IPS-11a (cell line): ENCODE measurements at regions not wholly inside any gene's neighbourhood (a gene's known extent, or its start where the extent isn't known, plus 50 kb on each side); places are given as distances from the start of the nearest gene placed in this dataset.

Source experiments
- H3K4me3 ChIP-seq: one replicate; pipeline ENCODE4 v1.5.1; 2013; ENCODE audit warnings: low read depth, low read length, control low read depth

DNA sequence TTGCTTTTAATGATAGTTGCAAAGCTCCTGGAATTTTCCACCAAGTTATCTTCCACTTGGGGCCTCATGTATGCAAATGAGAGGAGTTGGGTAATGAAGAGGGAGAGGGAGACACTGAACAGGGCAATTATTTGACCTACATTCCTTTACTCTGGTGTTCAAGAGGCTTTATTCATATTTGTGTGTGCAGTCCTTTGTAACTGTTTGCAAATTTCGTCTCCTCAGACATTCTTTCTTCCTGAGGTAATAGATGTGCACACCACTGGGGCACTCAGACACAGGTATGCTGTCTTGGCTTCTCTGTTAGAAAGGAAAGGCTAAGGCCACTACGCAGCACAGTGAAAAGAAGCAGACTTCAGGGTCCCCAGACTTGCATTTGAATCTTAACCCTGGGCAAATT is 189.7 kb upstream of the IL12A start:
- no peak overlapping the region for H3K4me3 ChIP-seq

DNA sequence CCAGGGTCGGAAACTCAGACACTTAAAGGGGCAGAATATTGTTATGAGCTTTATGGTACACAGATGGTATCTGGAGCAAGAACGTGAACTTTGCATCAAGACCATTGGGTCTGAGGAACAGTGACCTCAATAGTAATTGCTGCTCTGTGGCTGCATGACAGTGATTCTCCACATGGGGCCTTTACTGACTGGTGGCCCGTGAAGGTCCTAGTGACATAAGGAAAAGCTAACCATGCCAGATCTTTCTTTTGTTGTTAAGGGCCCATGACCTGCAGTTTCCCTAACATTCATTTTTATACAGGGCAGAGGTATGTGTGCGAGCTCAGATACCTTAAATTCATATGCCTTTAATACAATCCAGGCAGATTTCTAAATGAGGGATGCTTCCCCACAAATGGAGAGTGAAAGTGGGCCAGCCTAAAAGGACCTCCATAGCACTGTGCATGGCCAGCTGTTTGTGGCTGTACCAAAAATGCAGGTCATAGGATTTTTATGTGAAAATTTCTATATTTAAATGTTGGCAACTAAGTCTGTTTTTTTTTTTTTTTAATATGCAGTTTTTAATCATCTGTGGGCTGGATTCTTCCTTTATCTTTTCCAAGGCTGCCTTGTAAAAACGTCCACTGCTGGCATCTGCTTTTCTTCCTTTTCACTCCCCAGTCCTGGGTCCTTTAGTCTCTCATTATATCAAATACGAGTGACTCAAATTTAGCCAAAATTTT is 188.0 kb upstream of the IL12A start:
- H3K4me3 ChIP-seq, result no peak overlapping the region

DNA sequence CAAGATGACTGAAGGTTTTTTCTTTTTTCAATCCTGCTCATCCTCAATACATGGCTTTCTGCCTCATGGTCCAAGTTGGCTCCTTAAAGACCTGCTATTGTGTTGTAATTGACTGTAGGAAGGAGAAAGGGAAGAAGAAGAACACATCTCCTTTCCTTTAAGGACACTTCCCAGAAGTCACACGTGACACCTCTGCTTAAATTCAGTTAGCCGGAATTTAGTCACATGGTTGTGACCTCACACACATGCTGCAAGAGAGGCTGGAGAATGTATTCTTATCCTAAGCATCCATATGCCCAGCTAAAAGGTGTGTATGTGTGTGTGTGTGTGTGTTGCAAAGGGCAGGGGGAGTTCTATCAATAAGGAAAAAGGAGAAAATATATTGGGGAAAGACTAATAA is 185.8 kb upstream of the IL12A start:
- H3K4me3 ChIP-seq, result no peak overlapping the region

DNA sequence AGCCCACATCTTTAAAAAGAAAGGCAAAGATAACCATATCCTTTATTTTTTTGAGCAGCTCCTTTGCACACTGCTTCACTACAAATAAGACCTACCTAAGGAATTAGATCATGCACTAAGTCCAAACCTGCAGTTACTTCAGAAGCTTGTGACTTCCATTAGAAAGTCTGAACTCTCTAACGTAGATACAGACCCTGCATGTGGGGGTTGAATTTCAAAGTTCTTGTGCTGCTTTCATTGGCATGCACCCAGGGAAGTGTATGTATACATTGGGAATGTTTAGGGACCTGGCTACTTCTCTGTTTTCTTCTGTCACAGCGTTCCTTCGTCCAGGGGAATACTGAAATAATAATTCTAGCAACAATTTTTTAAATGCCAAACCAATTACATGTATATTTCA is 185.2 kb upstream of the IL12A start:
- no peak overlapping the region for H3K4me3 ChIP-seq

DNA sequence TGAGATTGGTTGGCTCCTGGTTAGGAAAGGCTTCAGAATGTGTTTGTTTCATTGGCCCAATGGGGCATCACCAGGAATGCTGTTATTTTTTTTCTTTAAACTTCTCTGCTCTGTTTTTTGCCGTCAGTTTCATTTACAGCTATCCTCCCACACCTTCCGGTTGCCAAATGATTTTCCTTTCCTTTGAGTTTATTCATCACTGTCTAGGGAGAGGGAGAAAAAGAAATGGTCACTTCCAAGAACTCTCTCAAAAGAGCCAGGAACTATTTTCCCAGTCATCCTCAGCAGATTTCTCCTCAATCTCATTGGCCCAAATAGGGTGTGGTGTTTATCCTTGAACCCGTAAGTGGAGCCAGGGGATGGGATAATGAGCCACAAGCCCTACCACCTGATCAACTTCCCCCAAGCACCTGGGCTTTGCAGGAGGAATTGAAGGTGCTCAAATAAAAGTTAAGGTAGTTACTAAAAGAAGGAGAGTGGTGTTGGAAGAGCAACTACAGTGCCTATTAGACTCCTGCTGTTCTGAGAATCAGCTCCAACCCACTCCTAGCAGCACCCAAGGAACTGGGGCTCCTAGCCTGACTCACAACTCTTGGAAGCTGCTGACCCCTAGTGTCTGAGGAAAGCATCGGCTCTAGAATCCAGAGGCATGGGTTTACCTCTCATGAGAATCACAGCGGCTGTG is 183.8 kb upstream of the IL12A start:
- H3K4me3 ChIP-seq, result no peak overlapping the region

DNA sequence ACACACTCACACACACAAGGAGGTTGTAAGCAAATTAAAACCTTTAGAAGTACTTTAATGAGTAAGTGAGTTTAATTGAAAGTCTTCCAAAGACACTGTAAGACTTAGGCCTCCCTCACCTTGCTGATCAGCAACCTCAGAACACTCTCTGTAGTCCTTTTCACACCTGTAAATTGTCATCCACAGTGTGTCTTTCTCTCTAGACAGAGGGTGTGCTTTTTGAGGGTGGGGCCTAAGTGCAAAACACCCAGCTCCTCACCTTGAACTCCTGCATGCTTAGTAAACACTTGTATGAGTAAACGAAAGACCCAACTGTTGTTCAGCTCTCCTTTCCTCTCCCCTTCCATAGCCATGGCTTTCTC is 183.2 kb upstream of the IL12A start:
- H3K4me3 ChIP-seq, result no peak overlapping the region

DNA sequence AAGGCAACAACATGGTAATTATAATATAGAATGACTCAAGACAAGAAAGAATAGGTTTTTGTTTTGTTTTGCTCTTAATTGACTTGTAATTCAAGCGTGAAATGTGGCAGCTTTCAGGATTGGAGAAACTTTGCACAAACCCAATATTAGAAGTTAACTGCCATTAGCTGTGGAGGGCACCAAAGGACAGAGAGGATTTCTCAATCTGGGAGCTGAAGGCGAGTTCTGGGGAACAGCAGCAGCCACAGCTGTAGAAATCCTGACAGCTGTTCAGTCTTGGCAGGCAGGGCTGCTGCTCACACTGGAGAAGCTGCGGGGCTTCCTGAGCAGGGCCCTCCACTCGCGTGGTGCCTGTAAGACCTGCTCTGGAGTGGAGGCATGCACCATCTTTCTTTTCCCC is 182.2 kb upstream of the IL12A start:
- H3K4me3 ChIP-seq, result no peak overlapping the region

DNA sequence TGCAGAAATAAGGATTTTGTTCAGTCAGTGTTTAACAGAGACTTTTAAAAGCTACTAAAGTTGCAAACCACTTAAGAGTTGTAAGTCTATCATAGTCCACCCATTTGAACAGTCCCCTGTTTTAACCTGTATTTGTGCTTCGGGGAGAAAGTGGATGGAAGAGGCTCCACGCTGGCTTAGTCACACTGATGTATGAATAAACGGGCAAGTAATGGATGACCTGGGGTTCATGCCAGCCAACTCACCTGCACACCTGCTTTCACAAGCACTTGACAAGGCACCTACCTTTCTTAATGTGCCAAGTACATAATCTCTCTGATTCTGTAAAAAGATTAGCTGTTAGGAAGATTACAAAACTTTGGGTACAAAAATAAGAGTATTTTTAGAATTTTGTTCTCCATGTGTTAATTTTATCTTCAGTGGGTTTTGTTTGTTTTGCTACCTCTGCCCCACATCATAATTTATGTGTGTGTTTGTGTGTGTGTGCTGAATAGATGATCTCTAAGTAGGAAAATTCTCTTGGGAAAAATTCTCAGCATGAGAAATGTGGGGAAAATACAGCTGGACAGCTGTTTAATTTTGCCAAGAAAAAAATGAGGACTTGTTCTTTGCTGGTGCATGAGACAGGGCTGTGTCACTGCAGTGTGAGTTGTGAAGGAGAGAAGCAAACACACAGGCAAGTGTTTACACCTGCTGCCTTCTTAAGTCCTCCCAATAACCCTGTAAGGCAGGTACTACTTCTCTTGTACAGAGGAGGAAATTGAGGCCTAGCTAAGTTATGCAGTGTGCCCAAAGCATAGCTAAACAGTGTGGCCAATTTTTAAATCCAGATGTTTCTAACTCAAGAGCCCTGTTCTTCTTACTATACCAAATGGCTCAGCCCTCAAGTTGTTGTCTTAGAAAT is 181.2 kb upstream of the IL12A start:
- no peak overlapping the region for H3K4me3 ChIP-seq

DNA sequence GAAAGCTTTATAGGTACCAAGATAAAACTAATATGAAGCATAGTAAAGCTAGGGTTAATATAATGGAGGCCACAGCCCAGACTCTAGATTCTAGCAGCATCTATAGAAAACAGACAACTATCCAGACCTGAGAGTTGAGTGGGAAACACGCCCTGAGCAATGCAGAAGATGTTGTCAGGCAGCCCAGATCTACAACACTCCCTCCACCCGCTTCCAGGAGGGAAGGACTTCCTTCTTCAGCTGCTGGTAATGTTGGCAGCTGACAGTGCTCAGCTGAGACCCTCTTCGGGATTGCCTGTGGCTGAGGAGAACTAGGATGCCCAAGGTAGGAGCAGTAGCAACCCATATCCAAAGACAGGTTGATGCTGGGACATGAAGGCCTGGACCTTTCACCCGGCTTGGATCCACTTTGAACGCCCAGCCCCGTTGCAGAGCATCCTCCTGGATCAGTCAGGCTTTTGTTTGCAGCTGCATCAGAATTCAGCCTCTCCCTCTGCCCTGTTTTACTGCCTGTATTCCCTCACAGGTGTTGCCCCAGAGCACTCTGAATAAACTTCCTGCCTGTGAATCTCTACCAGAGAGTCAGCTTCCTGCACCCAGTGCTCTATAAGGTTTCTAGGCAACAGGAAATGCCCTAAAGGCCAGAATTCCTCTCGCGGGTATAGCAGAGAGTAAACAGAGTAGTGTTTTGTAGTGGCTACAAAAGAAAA is 174.7 kb upstream of the IL12A start:
- no peak overlapping the region for H3K4me3 ChIP-seq

DNA sequence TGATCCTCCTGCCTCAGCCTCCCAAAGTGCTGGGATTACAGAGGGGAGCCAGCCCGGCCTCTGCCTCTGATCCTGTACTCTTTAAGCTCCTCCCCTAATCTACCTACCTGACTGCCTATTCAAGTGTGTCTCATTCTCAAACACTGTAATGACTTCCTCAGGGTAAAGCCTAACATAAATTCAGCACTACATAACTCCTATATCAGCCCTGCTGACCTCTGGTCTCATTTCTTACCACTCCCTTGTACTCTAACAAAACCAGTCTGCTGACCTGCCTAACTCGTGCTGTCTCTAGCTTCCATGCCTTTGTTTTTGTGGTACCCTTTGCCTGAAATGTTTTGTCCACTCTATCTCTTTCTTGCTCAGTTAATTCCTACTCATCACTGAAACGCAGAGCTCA is 172.1 kb upstream of the IL12A start:
- H3K4me3 ChIP-seq, result no peak overlapping the region

DNA sequence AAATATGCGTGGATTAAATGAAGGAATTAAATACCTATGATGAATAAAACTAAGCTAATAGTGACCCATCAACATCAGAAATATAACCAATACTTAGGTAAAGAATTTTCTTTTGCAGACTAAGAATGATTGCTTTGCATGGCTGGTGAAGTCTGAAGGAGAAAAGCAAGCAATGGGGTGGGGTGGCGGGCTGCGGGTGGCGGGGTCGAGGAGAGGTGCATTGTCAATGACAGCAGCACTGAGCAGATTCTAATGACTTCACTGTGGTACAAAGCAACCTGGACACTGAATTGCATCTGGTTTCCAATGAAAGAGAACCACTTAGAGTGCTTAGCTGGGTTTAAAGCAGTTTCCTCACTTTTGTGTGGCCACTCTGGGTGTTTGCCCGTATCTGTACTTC is 171.5 kb upstream of the IL12A start:
- H3K4me3 ChIP-seq, result no peak overlapping the region

DNA sequence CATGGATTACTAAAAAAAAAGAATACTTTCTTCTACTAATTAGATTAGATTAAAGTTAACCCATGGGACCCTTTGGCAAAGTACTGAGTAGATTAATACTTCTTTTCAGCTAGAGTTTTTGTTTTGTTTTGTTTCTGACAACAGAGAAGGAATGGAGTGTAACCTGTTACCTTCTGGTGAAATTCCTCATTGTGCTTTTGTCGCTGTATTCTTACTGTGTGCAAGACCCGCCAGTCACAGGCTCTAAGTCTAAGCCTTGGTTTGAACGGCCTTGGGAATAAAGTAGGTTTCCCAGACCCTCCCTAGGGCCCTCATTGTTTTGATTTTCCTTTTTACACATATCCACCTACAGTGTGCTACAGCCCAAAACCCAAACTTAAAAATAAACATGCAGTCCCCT is 171.1 kb upstream of the IL12A start:
- no peak overlapping the region for H3K4me3 ChIP-seq

DNA sequence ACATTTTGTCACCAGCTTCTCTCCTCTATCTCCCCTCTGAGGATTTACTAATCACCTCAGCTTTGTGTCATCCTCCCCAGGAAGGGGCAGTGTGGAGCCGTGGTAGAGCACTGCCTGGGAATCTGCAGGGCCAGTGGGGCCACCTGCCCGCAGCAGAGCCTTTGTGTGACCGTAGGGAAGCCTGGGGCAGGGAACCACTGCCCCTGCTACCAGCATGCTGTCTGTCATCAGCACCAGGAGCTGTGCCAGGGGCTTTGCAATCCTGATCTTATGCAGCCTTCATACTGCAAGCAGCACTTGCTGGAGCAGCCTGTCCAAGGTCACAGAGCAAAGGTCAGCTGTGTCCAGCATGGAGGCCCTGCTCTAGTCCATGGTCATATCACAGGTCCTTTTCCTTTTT is 170.2 kb upstream of the IL12A start:
- H3K4me3 ChIP-seq, result no peak overlapping the region

DNA sequence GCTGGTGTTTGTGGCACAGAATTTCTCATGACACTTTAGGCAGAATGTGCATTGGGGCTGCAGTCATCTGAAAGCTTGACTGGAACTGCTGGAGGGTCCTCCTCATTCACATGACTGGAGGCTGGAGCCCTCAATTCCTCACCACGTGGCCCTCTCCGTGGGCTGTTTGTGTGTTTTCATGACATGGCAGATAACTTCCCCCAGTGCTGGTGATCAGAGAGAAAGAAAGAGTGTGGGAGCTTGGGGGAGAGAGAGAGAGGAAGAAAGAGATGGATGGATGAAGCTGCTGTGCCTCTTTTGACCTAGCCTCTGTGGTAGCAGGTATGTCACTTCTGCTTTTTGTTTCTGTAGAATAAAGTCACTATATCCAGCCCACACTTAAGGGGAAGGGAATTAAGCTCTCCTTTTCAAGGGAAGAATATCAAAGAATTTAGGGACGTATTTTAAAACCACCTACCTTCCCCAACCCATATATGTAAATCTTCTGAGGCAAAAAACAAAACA is 169.6 kb upstream of the IL12A start:
- H3K4me3 ChIP-seq, result no peak overlapping the region

DNA sequence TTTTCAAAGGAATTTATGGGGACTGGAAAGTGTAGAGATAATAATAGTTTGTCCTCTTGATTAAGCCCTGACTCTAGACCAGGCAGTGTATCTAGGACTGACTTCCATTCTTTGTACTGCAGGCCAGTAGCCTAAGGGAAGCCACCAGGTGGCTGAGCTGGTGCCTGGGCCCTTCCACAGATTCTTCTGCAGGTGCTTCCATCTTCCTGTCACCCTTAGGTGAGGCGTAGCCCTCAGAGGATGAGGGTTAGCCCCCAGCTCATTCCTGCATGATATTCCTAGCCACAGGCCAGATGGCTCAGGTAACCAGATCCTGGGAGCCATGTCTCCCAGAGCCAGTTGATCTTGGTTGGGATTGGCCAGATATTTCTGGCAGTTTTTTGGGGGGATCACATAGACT is 169.0 kb upstream of the IL12A start:
- no peak overlapping the region for H3K4me3 ChIP-seq

DNA sequence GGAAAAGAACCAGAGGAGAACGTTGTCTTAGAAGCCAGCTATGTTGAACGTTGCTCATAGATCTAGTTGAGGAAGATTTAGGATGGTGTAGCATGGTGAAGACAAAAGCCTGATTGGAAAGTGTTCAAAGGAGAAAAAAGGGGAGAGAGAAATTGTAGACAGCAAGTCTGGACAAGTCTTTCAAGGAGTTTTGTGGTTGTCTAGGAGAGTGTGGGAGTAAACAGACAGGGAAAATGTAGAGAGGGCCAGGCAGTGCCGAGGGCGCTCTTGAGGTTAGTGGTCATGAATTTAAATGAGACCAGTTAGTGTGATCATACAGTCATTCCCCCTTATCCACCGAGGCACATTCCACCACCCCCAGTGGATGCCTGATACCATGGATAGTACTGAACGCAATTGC is 167.5 kb upstream of the IL12A start:
- no peak overlapping the region for H3K4me3 ChIP-seq

DNA sequence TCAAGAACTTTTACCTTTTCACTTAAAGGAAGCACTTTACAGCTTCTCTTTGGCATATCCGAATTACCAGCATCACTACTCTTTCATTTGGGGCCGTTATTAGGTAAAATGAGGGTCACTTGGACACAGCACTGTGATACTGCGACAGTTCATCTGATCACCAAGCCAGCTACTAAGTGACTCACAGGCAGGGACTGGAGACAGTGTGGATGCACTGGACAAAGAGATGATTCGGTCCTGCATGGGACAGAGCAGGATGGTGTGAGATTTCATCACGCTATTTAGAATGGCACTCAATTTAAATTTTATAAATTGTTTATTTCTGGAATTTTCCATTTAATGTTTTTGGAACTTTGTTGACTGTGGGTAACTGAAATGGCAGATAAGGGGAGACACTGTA is 166.9 kb upstream of the IL12A start:
- no peak overlapping the region for H3K4me3 ChIP-seq

DNA sequence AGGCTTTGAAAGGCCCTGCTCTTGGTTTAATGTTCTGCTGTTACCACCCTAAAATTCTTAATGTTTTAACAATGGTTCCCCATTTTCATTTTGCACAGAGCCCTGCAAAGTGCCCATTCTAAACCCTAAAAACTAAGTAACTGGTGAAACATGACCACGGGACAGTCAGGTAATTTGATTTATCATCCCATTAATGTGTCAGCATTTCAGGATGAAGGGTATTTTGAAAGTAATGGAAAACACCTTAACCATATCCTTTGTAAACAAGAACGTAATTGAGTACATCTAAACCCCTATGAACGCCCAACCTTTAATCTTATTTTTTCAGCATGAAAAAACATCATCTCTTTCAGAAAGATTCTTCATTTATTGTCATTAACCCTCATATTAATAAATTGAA is 164.9 kb upstream of the IL12A start:
- H3K4me3 ChIP-seq, result no peak overlapping the region

DNA sequence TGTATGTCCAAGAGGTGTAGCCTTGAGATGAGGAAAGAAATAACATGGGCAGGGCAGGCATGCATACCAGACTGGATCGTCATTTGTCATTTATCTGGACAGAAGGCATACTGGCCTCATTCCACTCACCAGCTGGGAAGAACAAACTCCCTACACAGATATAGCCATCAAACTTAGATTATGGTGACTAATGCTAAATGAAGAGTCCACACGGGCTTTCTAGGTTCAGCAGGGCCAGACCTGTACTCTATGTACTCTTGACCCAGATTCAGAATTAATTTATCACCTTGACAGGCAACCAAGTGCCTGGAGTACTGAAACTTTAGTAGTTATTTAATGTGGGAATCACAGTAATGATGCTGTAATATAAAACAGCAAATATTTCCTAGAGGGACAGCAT is 164.3 kb upstream of the IL12A start:
- no peak overlapping the region for H3K4me3 ChIP-seq

DNA sequence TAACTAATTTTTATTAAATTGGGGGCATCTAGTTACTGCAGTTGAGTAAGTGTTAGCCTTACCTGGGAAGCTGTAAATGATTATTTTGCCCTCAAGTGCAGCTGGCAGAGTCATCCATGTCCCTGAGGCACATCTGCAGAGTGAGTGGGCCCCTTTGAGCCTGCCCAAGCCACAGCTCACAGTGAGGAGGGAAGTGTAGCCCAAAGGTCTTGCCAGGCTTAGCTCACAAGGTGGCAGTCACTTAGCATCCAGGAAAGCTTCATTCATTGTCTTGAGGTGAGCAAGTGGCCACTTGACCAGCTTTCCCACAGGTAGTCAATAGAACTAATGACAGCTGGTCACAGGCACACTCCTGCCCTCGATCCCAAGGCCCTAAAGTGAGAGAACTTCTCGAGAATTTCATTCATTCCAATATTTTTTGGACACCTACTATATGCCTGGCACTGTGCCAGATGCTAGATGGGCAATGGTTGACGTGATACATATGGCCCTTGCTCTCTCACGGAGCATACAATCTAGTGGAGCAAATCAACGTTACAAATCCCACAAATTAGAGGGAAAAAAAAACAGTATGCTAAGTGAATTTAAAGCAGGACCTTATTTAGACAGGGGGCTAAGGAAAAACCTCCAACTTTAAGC is 163.3 kb upstream of the IL12A start:
- no peak overlapping the region for H3K4me3 ChIP-seq

DNA sequence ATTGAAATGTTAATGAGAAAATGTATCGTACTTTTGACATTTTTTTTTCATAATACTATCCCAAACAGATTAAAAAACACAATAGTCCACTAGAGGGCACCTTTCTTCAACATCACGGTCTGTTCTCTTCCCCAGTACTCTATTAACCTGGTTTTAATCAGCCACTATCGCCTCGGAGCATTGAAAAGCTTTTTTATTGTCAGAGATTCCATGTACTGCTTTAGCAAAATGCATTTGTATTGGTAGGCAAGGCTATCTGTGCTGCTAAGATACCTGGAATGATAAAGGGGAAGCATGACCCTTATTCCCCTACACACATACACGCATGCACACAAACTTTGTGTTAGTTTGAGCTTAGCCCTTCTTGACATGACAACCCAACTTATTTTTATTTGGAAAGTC is 160.1 kb upstream of the IL12A start:
- H3K4me3 ChIP-seq, result no peak overlapping the region
